Activated naive CD4-positive, alpha-beta T cell treated with anti-CD3 and anti-CD28 coated beads, Interleukin-2, amount 50 U/mL, for 72 hours (primary cell): ENCODE measurements at regions not wholly inside any gene's neighbourhood (a gene's known extent, or its start where the extent isn't known, plus 50 kb on each side); places are given as distances from the start of the nearest gene placed in this dataset.

Experiments
- ATAC-seq, 2 donors: fragments of 150-1000 bp; cut with Tn5 transposase; 2 replicates each; pipeline ENCODE4 v1.10.0; 2021; ENCODE audit warnings: mild to moderate bottlenecking in 2 of 2, moderate library complexity in 2 of 2
- DNase-seq, 2 donors: peaks; one replicate each; pipeline ENCODE4 v3.0.0; 2021 to 2022; ENCODE audit warnings: low spot score in 2 of 2
- H3K27ac Mint-ChIP-seq, 2 donors: one replicate each; pipeline ENCODE4 v1.8.0; 2022; ENCODE audit warnings: mild to moderate bottlenecking in 2 of 2, mixed read lengths in 2 of 2
- H3K36me3 Mint-ChIP-seq, 2 donors: one replicate each; pipeline ENCODE4 v1.8.0; 2022; ENCODE audit warnings: mixed read lengths in 2 of 2
- H3K9me3 Mint-ChIP-seq, 2 donors: one replicate each; pipeline ENCODE4 v1.8.0; 2022; ENCODE audit warnings: mixed read lengths in 2 of 2

- Mint-ChIP-seq H3K27ac (no peak overlapping the region), H3K36me3 (no peaks in the 10 kb centered on the region), H3K9me3 (peaks cover 4% of the 10 kb centered on the region in 2 donors)
- ATAC-seq, result no peak
- DNase-seq, result no peak
Measured at GRCh38 chr12:18794000-18794399, 56.1 kb downstream of the CAPZA3 start.

- DNase-seq, result no peak
- Mint-ChIP-seq H3K27ac (no peak overlapping the region), H3K36me3 (no peaks in the 10 kb centered on the region), H3K9me3 (peaks cover 0 to 4% of the 10 kb centered on the region in 2 donors)
- no peak for ATAC-seq
Measured at GRCh38 chr12:18797604-18798003, 59.7 kb downstream of the CAPZA3 start.

GRCh38 chr12:18798535-18799361, 60.8 kb downstream of the CAPZA3 start:
- no peak overlapping the region for H3K27ac Mint-ChIP-seq
- ATAC-seq, result no peak
- H3K9me3 Mint-ChIP-seq, result no peaks in the 10 kb centered on the region
- no peak for DNase-seq
- H3K36me3 Mint-ChIP-seq, result no peaks in the 10 kb centered on the region

- H3K27ac Mint-ChIP-seq, result no peak overlapping the region
- no peaks in the 10 kb centered on the region for H3K36me3 Mint-ChIP-seq
- DNase-seq, result no peak
- no peak for ATAC-seq
- no peaks in the 10 kb centered on the region for H3K9me3 Mint-ChIP-seq
Measured at GRCh38 chr12:18799561-18799960, 61.6 kb downstream of the CAPZA3 start.

- peaks cover 3 to 4% of the 10 kb centered on the region in 2 donors for H3K9me3 Mint-ChIP-seq
- DNase-seq, result no peak
Measured at GRCh38 chr12:18805516-18806248, 67.8 kb downstream of the CAPZA3 start.

GRCh38 chr12:18807714-18808113, 69.8 kb downstream of the CAPZA3 start:
- no peak overlapping the region for H3K27ac Mint-ChIP-seq
- ATAC-seq (no peak), DNase-seq (no peak)
- H3K9me3 Mint-ChIP-seq, result peaks cover 3 to 4% of the 10 kb centered on the region in 2 donors
- no peaks in the 10 kb centered on the region for H3K36me3 Mint-ChIP-seq

More at GRCh38 chr12:18805516-18806248, 67.8 kb downstream of the CAPZA3 start:
- no peak for ATAC-seq
- Mint-ChIP-seq H3K27ac (no peak overlapping the region), H3K36me3 (no peaks in the 10 kb centered on the region)

GRCh38 chr12:18808221-18808620, 70.3 kb downstream of the CAPZA3 start:
- peaks cover 3 to 4% of the 10 kb centered on the region in 2 donors for H3K9me3 Mint-ChIP-seq
- no peak for DNase-seq
- H3K27ac Mint-ChIP-seq, result no peak overlapping the region
- no peaks in the 10 kb centered on the region for H3K36me3 Mint-ChIP-seq
- no peak for ATAC-seq

GRCh38 chr12:18810537-18811253, 72.8 kb downstream of the CAPZA3 start:
- ATAC-seq (no peak), DNase-seq (no peak)
- H3K9me3 Mint-ChIP-seq, result peaks cover 3 to 4% of the 10 kb centered on the region in 2 donors
- H3K36me3 Mint-ChIP-seq, result no peaks in the 10 kb centered on the region
- no peak overlapping the region for H3K27ac Mint-ChIP-seq

- Mint-ChIP-seq H3K36me3 (no peaks in the 10 kb centered on the region), H3K9me3 (peaks cover 3% of the 10 kb centered on the region in 2 donors), H3K27ac (no peak overlapping the region)
- DNase-seq (no peak), ATAC-seq (no peak)
Measured at GRCh38 chr12:18811273-18811672, 73.4 kb downstream of the CAPZA3 start.

- ATAC-seq (no peak), DNase-seq (no peak)
- Mint-ChIP-seq H3K27ac (no peak overlapping the region), H3K9me3 (peaks cover 0 to 3% of the 10 kb centered on the region in 2 donors), H3K36me3 (no peaks in the 10 kb centered on the region)
Measured at GRCh38 chr12:18813753-18814152, 75.8 kb downstream of the CAPZA3 start.

- no peak for ATAC-seq
- H3K27ac Mint-ChIP-seq, result no peak overlapping the region
- peaks cover 0 to 4% of the 10 kb centered on the region in 2 donors for H3K9me3 Mint-ChIP-seq
- no peaks in the 10 kb centered on the region for H3K36me3 Mint-ChIP-seq
- no peak for DNase-seq
Measured at GRCh38 chr12:18818579-18819268, 80.8 kb downstream of the CAPZA3 start.

- no peak overlapping the region for H3K27ac Mint-ChIP-seq
- peaks cover 0 to 4% of the 10 kb centered on the region in 2 donors for H3K9me3 Mint-ChIP-seq
- DNase-seq (no peak), ATAC-seq (no peak)
- H3K36me3 Mint-ChIP-seq, result no peaks in the 10 kb centered on the region
Measured at GRCh38 chr12:18819484-18819883, 81.6 kb downstream of the CAPZA3 start.

GRCh38 chr12:18823461-18823860, 85.5 kb downstream of the CAPZA3 start:
- no peak for DNase-seq
- ATAC-seq, result no peak
- H3K27ac Mint-ChIP-seq, result no peak overlapping the region
- peaks cover 3 to 11% of the 10 kb centered on the region in 2 donors for H3K9me3 Mint-ChIP-seq
- H3K36me3 Mint-ChIP-seq, result no peaks in the 10 kb centered on the region

GRCh38 chr12:18824287-18824686, 86.4 kb downstream of the CAPZA3 start:
- Mint-ChIP-seq H3K36me3 (no peaks in the 10 kb centered on the region), H3K27ac (no peak overlapping the region), H3K9me3 (peaks cover 11 to 19% of the 10 kb centered on the region in 2 donors)
- no peak for ATAC-seq
- no peak for DNase-seq

- no peaks in the 10 kb centered on the region for H3K36me3 Mint-ChIP-seq
- peaks cover 14 to 20% of the 10 kb centered on the region in 2 donors for H3K9me3 Mint-ChIP-seq
- ATAC-seq (no peak), DNase-seq (no peak)
- no peak overlapping the region for H3K27ac Mint-ChIP-seq
Measured at GRCh38 chr12:18825138-18825537, 87.2 kb downstream of the CAPZA3 start.

GRCh38 chr12:18827913-18828312, 90.0 kb downstream of the CAPZA3 start:
- Mint-ChIP-seq H3K9me3 (peaks cover 14 to 24% of the 10 kb centered on the region in 2 donors), H3K36me3 (no peaks in the 10 kb centered on the region), H3K27ac (no peak overlapping the region)
- no peak for ATAC-seq
- DNase-seq, result no peak
